GM12864 (cell line): ENCODE measurements at regions not wholly inside any gene's neighbourhood (a gene's known extent, or its start where the extent isn't known, plus 50 kb on each side); places are given as distances from the start of the nearest gene placed in this dataset.

Experiments used
- DNase-seq: peaks from one replicate; pipeline ENCODE4 v3.0.0-alpha.2; 2011; ENCODE audit warnings: low read depth
- H3K4me3 ChIP-seq: 2 replicates; pipeline ENCODE4 v1.5.1; 2011; ENCODE audit warnings: mild to moderate bottlenecking, low read depth, low read length, control low read depth
- CTCF ChIP-seq: IDR thresholded peaks from 2 replicates; pipeline ENCODE4 v1.5.1; 2011; ENCODE audit warnings: low read depth, mild to moderate bottlenecking, moderate library complexity, low read length, control low read depth, inconsistent platforms; ENCODE audit errors: missing control alignments

DNA sequence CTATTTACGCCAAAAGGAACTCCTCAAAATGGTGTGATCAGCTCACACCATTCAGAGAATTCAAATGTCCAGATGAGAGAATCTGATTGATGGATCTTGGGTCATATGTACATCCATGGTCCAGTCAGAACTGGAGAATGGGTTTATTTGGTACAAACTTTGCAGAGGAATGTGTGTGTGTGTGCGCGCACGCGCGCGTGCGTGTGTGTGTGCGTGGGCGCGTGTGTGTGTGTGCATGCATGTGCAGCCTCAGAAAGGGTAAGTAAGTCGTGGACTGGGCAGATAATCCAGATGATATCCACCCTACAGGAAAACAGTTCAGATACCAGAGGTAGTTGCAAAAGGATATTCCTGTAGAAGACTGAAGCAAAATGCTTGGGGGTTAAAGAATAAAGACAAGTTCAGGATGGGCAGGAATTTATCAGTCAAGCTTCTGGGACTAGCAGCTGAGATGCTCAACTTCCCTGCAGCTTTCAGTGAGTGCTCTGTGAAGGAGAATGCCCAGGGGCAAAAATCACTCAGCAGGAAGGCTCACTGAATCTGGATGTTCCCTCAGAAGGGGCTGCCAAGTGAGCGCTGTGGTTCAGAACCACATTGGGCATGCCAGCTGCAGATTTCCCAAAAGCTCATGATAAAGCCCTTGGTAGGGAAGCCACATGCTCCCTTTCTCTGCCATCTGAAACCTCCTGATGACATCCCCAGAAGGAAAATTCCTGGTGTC lies 440.5 kb upstream of the SGCD start:
- H3K4me3 ChIP-seq, result no peak overlapping the region
- TF ChIP-seq CTCF, result no peak
- no peak for DNase-seq

GRCh38 chr5:155895484-155895883 lies 431.5 kb upstream of the SGCD start:
- no peak for TF ChIP-seq CTCF
- no peak for DNase-seq

GRCh38 chr5:155897761-155898160 lies 429.2 kb upstream of the SGCD start:
- no peak for TF ChIP-seq CTCF
- no peak overlapping the region for H3K4me3 ChIP-seq
- DNase-seq, result no peak

More at GRCh38 chr5:155895484-155895883, 431.5 kb upstream of the SGCD start:
- no peak overlapping the region for H3K4me3 ChIP-seq

DNA sequence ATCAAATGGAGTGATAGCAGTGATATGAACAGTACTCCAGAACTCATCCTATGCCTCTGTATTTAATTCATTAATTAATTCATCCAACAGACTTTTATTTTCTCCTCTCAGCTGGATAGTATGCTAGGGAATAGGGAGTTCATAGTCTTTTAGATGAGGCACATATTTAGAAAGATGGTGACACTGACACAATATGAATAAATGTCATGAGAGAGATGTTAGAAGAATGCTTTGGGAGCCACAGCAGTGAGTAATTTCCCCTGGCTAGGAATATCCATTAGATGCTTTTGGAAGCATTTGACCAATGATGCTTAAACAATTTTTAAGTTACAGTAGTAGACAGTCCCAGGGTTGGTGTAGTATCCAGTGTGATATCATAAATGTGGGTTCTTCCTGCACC lies 428.7 kb upstream of the SGCD start:
- H3K4me3 ChIP-seq, result no peak overlapping the region
- no peak for DNase-seq
- no peak for TF ChIP-seq CTCF

GRCh38 chr5:155903791-155904190 lies 423.2 kb upstream of the SGCD start:
- TF ChIP-seq CTCF, result no peak
- no peak overlapping the region for H3K4me3 ChIP-seq
- DNase-seq, result no peak

DNA sequence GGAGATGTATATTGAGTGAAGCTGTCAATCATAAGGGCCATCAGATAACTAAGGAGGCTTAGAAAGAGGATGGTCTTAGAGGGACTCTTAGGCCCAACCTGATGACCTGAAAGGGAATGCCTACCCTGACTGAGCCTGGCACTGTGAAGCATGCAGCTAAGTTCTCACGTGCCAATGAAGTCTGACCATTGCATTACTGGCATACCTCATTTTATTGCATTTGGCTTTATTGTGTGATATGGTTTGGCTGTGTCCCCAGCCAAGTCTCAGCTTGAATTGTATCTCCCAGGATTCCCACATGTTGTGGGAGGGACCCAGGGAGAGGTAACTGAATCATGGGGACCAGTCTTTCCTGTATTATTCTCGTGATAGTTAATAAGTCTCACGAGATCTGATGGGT lies 421.6 kb upstream of the SGCD start:
- DNase-seq, result no peak
- no peak overlapping the region for H3K4me3 ChIP-seq
- TF ChIP-seq CTCF, result no peak

DNA sequence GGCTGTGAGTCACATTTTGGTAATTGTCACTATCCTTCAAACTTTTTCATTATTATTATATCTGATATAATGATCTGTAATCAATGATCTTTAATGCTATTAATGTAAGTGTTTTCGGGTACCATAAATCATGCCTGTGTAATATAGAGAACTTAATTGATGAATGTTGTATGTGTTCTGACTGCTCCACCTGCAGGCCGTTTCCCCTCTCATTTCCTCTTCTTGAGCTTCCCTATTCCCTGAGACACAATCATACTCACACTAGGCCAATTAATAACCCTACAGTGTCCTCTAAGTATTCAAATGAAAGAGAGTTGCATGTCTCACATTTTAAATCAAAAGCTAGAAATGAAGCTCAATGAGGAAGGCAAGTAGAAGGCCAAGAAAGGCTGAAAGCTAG lies 420.9 kb upstream of the SGCD start:
- H3K4me3 ChIP-seq, result no peak overlapping the region
- no peak for DNase-seq
- no peak for TF ChIP-seq CTCF
